Activated naive CD4-positive, alpha-beta T cell treated with anti-CD3 and anti-CD28 coated beads, Interleukin-2, amount 50 U/mL, for 24 hours (primary cell): ENCODE measurements at regions not wholly inside any gene's neighbourhood (a gene's known extent, or its start where the extent isn't known, plus 50 kb on each side); places are given as distances from the start of the nearest gene placed in this dataset.

Experiments
- H3K27ac Mint-ChIP-seq: one replicate; pipeline ENCODE4 v1.8.0; 2021; ENCODE audit warnings: mild to moderate bottlenecking, mixed read lengths
- H3K27me3 Mint-ChIP-seq: one replicate; pipeline ENCODE4 v1.8.0; 2021; ENCODE audit warnings: mixed read lengths
- H3K36me3 Mint-ChIP-seq: one replicate; pipeline ENCODE4 v1.8.0; 2021; ENCODE audit warnings: mixed read lengths
- H3K4me1 Mint-ChIP-seq: one replicate; pipeline ENCODE4 v1.8.0; 2021; ENCODE audit warnings: mixed read lengths
- H3K4me3 Mint-ChIP-seq: one replicate; pipeline ENCODE4 v1.8.0; 2021; ENCODE audit warnings: mild to moderate bottlenecking, mixed read lengths
- H3K9me3 Mint-ChIP-seq: one replicate; pipeline ENCODE4 v1.8.0; 2021; ENCODE audit warnings: mixed read lengths

GRCh38 chr2:239813261-239814115, 211.7 kb downstream of the NDUFA10 start:
- Mint-ChIP-seq H3K4me3 (no peak overlapping the region), H3K9me3 (no peaks in the 10 kb centered on the region), H3K27me3 (no peaks in the 10 kb centered on the region), H3K36me3 (no peaks in the 10 kb centered on the region), H3K4me1 (no peaks in the 10 kb centered on the region), H3K27ac (no peak overlapping the region)

GRCh38 chr2:239811806-239812560, 213.2 kb downstream of the NDUFA10 start:
- no peak overlapping the region for H3K4me3 Mint-ChIP-seq
- no peaks in the 10 kb centered on the region for H3K9me3 Mint-ChIP-seq
- no peaks in the 10 kb centered on the region for H3K27me3 Mint-ChIP-seq
- no peak overlapping the region for H3K27ac Mint-ChIP-seq
- H3K36me3 Mint-ChIP-seq: no peaks in the 10 kb centered on the region
- H3K4me1 Mint-ChIP-seq: no peaks in the 10 kb centered on the region

- H3K27ac Mint-ChIP-seq: no peak overlapping the region
- H3K4me1 Mint-ChIP-seq: no peaks in the 10 kb centered on the region
- no peaks in the 10 kb centered on the region for H3K36me3 Mint-ChIP-seq
- H3K4me3 Mint-ChIP-seq: no peak overlapping the region
- H3K9me3 Mint-ChIP-seq: no peaks in the 10 kb centered on the region
- no peaks in the 10 kb centered on the region for H3K27me3 Mint-ChIP-seq
Observed at GRCh38 chr2:239811111-239811781, 213.9 kb downstream of the NDUFA10 start.

DNA sequence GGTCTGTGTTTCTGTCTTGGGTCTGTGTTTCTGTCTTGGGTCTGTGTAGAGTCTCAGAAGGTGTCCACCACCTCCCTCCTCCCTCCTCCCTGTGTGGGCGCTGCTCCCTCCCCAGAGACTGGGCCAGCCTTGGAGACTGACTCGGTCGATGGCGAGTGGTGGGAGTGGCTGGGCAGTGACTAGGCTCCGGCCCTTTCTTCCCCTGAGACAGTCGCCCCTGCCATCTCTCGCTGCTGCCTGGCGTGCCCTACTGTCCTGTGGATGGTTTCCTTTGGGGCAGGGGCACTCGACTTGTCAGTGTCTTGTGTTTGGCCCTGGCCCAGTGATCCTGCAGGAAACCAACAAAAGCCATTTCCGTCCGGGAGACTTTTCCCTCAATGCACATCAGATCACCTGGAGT, 215.8 kb downstream of the NDUFA10 start:
- Mint-ChIP-seq H3K4me1 (no peaks in the 10 kb centered on the region), H3K36me3 (no peaks in the 10 kb centered on the region), H3K27me3 (no peaks in the 10 kb centered on the region), H3K4me3 (no peak overlapping the region), H3K27ac (no peak overlapping the region), H3K9me3 (no peaks in the 10 kb centered on the region)

GRCh38 chr2:239807568-239807967, 217.6 kb downstream of the NDUFA10 start:
- Mint-ChIP-seq H3K9me3 (no peaks in the 10 kb centered on the region), H3K4me3 (no peak overlapping the region), H3K27me3 (no peaks in the 10 kb centered on the region), H3K4me1 (no peaks in the 10 kb centered on the region), H3K36me3 (no peaks in the 10 kb centered on the region), H3K27ac (no peak overlapping the region)

GRCh38 chr2:239806758-239807434, 218.2 kb downstream of the NDUFA10 start:
- Mint-ChIP-seq H3K9me3 (no peaks in the 10 kb centered on the region), H3K27ac (no peak overlapping the region), H3K4me3 (no peak overlapping the region), H3K36me3 (no peaks in the 10 kb centered on the region), H3K27me3 (no peaks in the 10 kb centered on the region), H3K4me1 (no peaks in the 10 kb centered on the region)

DNA sequence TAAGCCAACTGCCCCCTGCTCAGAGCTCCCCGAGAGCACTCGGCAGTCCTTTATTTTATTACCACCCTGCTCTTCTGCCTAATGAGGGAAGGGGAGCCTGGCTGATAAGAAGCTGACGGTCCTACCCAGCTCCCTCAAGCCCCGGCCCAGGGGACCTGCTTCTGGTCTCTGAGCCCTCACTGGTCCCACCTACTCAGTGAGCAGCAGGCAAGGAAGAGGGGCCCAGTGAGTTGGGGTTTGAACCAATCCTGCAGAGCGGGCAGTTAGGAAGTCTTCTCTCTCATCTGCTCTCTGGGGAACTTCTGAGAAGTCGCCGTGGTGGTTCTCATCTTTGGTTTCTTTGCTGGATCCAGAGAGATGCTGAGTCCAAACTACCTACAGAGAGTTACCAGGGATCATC, 218.9 kb downstream of the NDUFA10 start:
- Mint-ChIP-seq H3K4me3 (no peak overlapping the region), H3K9me3 (no peaks in the 10 kb centered on the region), H3K36me3 (no peaks in the 10 kb centered on the region), H3K27ac (no peak overlapping the region), H3K27me3 (no peaks in the 10 kb centered on the region), H3K4me1 (no peaks in the 10 kb centered on the region)

- Mint-ChIP-seq H3K4me1 (no peaks in the 10 kb centered on the region), H3K4me3 (no peak overlapping the region), H3K36me3 (no peaks in the 10 kb centered on the region), H3K27ac (no peak overlapping the region), H3K9me3 (no peaks in the 10 kb centered on the region), H3K27me3 (no peaks in the 10 kb centered on the region)
Observed at GRCh38 chr2:239805414-239805813, 219.7 kb downstream of the NDUFA10 start.

DNA sequence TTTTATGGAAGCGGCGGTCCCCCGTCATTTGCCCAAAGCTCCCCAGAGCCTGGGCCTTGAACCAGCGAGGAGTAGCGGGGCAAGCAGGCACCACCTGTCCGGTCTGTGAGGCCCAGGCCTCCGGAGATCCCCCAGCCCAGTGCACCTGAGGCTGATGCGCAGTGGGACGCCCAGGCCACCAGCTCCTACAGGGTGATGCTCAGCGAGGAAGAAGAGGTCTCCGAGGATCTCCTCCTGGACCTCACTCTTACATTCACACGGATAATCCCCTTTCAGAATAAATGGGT, 220.2 kb downstream of the NDUFA10 start:
- H3K27me3 Mint-ChIP-seq: no peaks in the 10 kb centered on the region
- H3K9me3 Mint-ChIP-seq: no peaks in the 10 kb centered on the region
- H3K36me3 Mint-ChIP-seq: no peaks in the 10 kb centered on the region
- no peak overlapping the region for H3K4me3 Mint-ChIP-seq
- no peaks in the 10 kb centered on the region for H3K4me1 Mint-ChIP-seq
- H3K27ac Mint-ChIP-seq: no peak overlapping the region

DNA sequence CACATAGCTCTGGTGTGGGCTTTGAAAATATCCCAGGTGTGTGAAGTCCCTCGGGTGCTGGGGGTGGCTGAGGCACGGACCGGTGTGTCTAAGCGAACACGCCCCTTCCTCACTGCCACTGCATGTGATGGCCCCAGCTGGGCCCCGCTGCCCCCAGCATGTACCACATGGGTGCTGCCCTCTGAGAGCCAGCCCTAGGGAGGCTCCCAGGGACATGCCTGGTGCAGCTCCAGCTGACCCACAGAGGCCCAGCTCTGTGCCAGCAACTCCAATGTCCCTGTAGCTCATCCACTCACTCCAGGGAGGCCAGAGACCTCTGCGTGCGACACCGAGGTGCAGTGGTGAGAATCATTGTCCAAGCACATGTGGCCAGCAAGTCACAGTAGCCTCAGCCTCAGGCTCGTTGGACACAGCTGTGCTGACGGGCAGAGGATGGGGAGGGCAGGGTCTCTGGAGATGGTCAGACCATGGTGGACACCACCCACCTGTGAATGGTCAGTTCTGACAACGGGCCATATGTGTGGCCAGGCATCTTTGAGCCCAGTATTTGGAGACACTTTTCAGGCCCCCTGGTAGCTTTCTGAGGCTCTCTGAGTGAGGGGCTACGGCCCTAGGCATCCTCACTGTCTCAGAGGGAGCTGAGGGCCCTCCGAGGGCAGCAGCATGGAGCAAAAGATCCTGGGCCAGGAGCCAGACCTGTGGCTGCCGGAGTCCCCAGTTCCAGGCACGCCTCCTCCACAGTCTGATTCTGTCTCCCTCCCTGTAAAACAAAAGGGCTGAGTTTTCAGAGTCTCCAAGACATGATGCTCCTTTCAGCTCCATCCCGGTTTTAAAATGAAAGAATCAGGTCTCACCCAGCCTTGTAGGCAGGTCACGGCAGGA, 220.7 kb downstream of the NDUFA10 start:
- no peaks in the 10 kb centered on the region for H3K4me1 Mint-ChIP-seq
- no peaks in the 10 kb centered on the region for H3K36me3 Mint-ChIP-seq
- no peaks in the 10 kb centered on the region for H3K27me3 Mint-ChIP-seq
- no peak overlapping the region for H3K27ac Mint-ChIP-seq
- no peak overlapping the region for H3K4me3 Mint-ChIP-seq
- no peaks in the 10 kb centered on the region for H3K9me3 Mint-ChIP-seq

DNA sequence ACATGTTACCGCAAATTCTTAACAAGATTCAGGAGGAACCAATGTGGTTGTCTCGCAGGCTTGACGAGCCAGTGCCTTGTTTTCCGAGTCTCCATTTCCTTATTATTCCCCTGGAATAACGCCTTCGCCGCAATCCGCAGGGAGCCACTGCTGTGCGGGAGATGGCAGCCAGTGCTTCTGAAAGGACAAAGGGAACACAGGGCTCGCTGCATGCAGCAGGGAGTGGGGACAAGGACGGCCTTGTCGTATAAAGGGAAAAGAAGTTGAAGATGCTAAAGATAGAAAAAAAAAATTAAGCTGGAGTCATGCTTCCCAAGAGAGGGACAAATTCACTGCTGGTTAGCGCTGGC, 221.4 kb downstream of the NDUFA10 start:
- no peak overlapping the region for H3K27ac Mint-ChIP-seq
- H3K9me3 Mint-ChIP-seq: no peaks in the 10 kb centered on the region
- H3K4me1 Mint-ChIP-seq: no peaks in the 10 kb centered on the region
- H3K36me3 Mint-ChIP-seq: no peaks in the 10 kb centered on the region
- H3K4me3 Mint-ChIP-seq: no peak overlapping the region
- H3K27me3 Mint-ChIP-seq: no peaks in the 10 kb centered on the region

DNA sequence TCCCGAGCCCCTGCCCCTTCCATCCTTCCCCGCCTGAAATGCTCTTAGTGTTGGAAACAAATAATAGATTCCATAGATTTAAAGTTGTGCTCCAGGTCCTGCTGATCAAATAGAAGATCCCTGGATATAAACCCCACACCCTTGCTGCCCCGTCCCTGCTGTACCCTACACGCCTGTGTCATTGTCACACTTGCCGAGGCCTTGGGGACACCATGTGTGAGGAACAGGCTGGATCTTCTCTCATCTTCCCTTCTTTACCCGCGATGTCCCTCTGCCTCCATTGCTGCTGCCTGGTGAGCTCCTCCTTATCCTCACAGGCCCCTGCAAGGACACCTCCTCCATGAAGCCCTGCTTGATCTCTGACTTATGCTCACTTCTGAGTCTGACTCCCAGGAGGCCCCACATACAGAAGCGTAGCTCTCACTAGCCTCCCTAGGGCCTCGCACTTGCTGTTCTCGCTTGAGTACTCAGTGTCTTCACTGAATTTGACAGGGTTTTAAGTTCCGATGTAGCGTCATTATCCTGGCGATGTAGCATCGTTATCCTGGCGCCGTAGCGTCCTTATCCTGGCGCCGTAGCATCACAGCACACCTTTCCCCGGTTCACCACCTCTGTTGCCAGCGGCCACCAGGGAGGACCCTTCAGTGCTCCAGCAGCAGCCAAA, 221.9 kb downstream of the NDUFA10 start:
- H3K4me1 Mint-ChIP-seq: no peaks in the 10 kb centered on the region
- H3K4me3 Mint-ChIP-seq: no peak overlapping the region
- no peaks in the 10 kb centered on the region for H3K36me3 Mint-ChIP-seq
- no peak overlapping the region for H3K27ac Mint-ChIP-seq
- no peaks in the 10 kb centered on the region for H3K9me3 Mint-ChIP-seq
- H3K27me3 Mint-ChIP-seq: no peaks in the 10 kb centered on the region

DNA sequence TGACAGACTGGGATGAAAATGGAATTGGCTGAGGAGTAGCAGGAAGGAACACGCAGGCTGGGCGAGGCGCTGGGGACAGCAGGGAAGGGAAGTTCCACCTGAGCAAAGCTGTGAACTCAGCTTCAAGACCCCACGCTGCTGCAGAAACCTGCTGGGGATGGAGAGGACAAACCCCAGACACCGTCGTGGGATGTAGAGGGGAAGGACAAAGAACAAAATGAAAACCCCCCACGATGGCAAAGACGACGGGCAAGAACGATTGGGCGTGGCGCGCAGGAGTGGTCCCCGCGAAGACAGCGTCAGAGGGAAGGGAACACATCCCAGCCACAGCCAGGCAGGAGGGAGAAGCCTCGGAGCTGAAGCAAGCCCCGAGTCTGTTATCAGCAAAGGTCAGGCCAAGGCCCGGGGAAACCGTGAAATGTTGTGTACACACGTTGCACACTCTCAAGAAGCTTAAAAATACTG, 222.9 kb downstream of the NDUFA10 start:
- H3K4me3 Mint-ChIP-seq: no peak overlapping the region
- H3K27me3 Mint-ChIP-seq: no peaks in the 10 kb centered on the region
- no peaks in the 10 kb centered on the region for H3K4me1 Mint-ChIP-seq
- no peaks in the 10 kb centered on the region for H3K9me3 Mint-ChIP-seq
- H3K36me3 Mint-ChIP-seq: no peaks in the 10 kb centered on the region
- no peak overlapping the region for H3K27ac Mint-ChIP-seq

DNA sequence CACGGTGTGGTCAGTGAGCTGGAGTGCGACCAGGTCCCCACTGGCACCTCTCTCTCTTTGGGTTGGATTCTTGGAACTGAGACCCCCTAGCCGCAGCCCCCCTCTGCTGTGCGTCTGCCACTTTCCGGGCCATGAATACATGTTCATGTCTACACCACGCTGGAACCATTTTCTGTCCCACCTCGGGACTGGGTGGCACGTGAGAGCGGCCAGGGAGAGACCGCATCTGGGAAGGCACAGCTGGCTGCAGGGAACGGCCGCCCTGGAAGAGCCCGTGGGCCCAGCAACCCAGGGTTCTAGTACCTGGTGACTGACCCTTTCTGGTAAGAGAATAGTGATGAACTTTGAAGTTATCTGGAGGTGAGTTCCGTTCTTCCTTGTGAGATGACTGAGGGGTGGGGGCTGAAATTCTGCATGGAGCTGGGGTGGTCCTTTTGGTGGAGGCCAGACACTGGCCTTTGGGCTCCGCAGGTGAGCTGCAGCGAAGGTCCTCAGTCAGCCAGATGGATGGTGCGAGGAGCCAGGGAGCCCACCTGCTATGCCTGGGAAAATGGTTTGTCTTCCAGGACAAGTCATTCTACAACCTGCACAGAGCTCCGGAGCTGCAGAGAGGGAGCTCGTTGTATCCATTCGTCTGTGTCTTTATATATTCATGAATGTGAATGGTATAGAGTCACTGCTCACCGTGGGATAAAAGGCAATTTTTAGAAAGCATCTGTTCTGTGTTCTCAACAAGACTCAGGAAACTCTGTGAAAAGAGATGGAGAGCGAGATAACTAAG, 223.5 kb downstream of the NDUFA10 start:
- Mint-ChIP-seq H3K9me3 (no peaks in the 10 kb centered on the region), H3K4me3 (no peak overlapping the region), H3K4me1 (no peaks in the 10 kb centered on the region), H3K27me3 (no peaks in the 10 kb centered on the region), H3K27ac (no peak overlapping the region), H3K36me3 (no peaks in the 10 kb centered on the region)
